Esophagus (tissue), 2 donors: ENCODE measurements at regions not wholly inside any gene's neighbourhood (a gene's known extent, or its start where the extent isn't known, plus 50 kb on each side); places are given as distances from the start of the nearest gene placed in this dataset.

ENCODE experiments used
- H3K27ac ChIP-seq, 2 donors: one replicate each; pipeline ENCODE4 v1.5.1; 2013; ENCODE audit warnings: low read depth in 2 of 2, mild to moderate bottlenecking in 2 of 2, inconsistent platforms in 1 of 2, low read length in 1 of 2, moderate library complexity in 1 of 2
- H3K27me3 ChIP-seq, 2 donors: one replicate each; pipeline ENCODE4 v1.6.1; 2013; ENCODE audit warnings: low read length in 2 of 2, control low read depth in 1 of 2, mild to moderate bottlenecking in 1 of 2; ENCODE audit not compliant: insufficient read depth in 2 of 2, control insufficient read depth in 1 of 2
- H3K36me3 ChIP-seq, 2 donors: one replicate each; pipeline ENCODE4 v1.6.1; 2013; ENCODE audit warnings: low read length in 1 of 2; ENCODE audit not compliant: control insufficient read depth in 2 of 2, insufficient read depth in 2 of 2
- H3K4me1 ChIP-seq, 2 donors: one replicate each; pipeline ENCODE4 v1.6.1; 2013; ENCODE audit warnings: low read length in 1 of 2; ENCODE audit not compliant: control insufficient read depth in 2 of 2, insufficient read depth in 2 of 2
- H3K4me3 ChIP-seq, 2 donors: one replicate each; pipeline ENCODE4 v1.5.1; 2013; ENCODE audit warnings: low read length in 2 of 2, mild to moderate bottlenecking in 2 of 2, low read depth in 1 of 2, moderate library complexity in 1 of 2
- H3K9me3 ChIP-seq, 2 donors: one replicate each; pipeline ENCODE4 v1.6.1; 2013; ENCODE audit warnings: mild to moderate bottlenecking in 2 of 2, low read depth in 1 of 2, low read length in 1 of 2, moderate library complexity in 1 of 2; ENCODE audit not compliant: control insufficient read depth in 2 of 2, insufficient read depth in 1 of 2
- WGBS, 2 donors: extraction: QIAGEN DNeasy Blood & Tissue Kit; methylation state at CpG; one replicate each; pipeline ENCODE4 v1.1.7; 2013; 5-methylcytosine and 5-hydroxymethylcytosine counted together
- donor health status: healthy with polysubstance abuse.
- donor health status: Bipolar disorder and iron deficiency.

GRCh38 chr6:105482921-105483320 lies 80.0 kb upstream of the PREP start:
- WGBS, 2 donors: 70 to 82% methylated on average over 3 of the region's 3 CpGs
- no peaks in the 10 kb centered on the region for H3K9me3 ChIP-seq
- peaks cover 0 to 2% of the 10 kb centered on the region in 2 donors for H3K4me1 ChIP-seq
- no peaks in the 10 kb centered on the region for H3K36me3 ChIP-seq
- H3K4me3 ChIP-seq: no peak overlapping the region
- H3K27me3 ChIP-seq: no peaks in the 10 kb centered on the region
- no peak overlapping the region for H3K27ac ChIP-seq

- no peaks in the 10 kb centered on the region for H3K9me3 ChIP-seq
- H3K36me3 ChIP-seq: no peaks in the 10 kb centered on the region
- H3K27ac ChIP-seq: no peak overlapping the region
- peaks cover 0 to 2% of the 10 kb centered on the region in 2 donors for H3K4me1 ChIP-seq
- H3K27me3 ChIP-seq: no peaks in the 10 kb centered on the region
- H3K4me3 ChIP-seq: no peak overlapping the region
- 47 to 55% methylated on average over 2 of the region's 2 CpGs for WGBS, 2 donors
These were observed 79.5 kb upstream of the PREP start for GRCh38 chr6:105482227-105482844.

- no peaks in the 10 kb centered on the region for H3K9me3 ChIP-seq
- no peaks in the 10 kb centered on the region for H3K27me3 ChIP-seq
- no peak overlapping the region for H3K4me3 ChIP-seq
- no peaks in the 10 kb centered on the region for H3K36me3 ChIP-seq
- H3K27ac ChIP-seq: no peak overlapping the region
- no peaks in the 10 kb centered on the region for H3K4me1 ChIP-seq
These were observed 74.1 kb upstream of the PREP start for GRCh38 chr6:105476978-105477377.

- Histone ChIP-seq H3K4me1 (no peaks in the 10 kb centered on the region), H3K27ac (no peak overlapping the region), H3K36me3 (no peaks in the 10 kb centered on the region), H3K4me3 (no peak overlapping the region), H3K27me3 (no peaks in the 10 kb centered on the region), H3K9me3 (no peaks in the 10 kb centered on the region)
- WGBS, 2 donors: 36 to 44% methylated on average over 5 of the region's 5 CpGs
These were observed 71.4 kb upstream of the PREP start for GRCh38 chr6:105474234-105474633.

GRCh38 chr6:105469946-105470345 lies 67.1 kb upstream of the PREP start:
- H3K36me3 ChIP-seq: no peaks in the 10 kb centered on the region
- 51 to 61% methylated on average over 2 of the region's 2 CpGs for WGBS, 2 donors
- no peaks in the 10 kb centered on the region for H3K9me3 ChIP-seq
- H3K27me3 ChIP-seq: no peaks in the 10 kb centered on the region
- H3K4me1 ChIP-seq: no peaks in the 10 kb centered on the region
- H3K4me3 ChIP-seq: no peak overlapping the region
- no peak overlapping the region for H3K27ac ChIP-seq

GRCh38 chr6:105468850-105469249 lies 66.0 kb upstream of the PREP start:
- WGBS, 2 donors: 79 to 87% methylated on average over 4 of the region's 4 CpGs

GRCh38 chr6:105460860-105461259 lies 58.0 kb upstream of the PREP start:
- 98% methylated on average over 4 of the region's 4 CpGs for WGBS, 2 donors
- no peak overlapping the region for H3K4me3 ChIP-seq
- no peaks in the 10 kb centered on the region for H3K36me3 ChIP-seq

More at GRCh38 chr6:105468850-105469249, 66.0 kb upstream of the PREP start:
- no peaks in the 10 kb centered on the region for H3K36me3 ChIP-seq
- no peak overlapping the region for H3K4me3 ChIP-seq
- no peaks in the 10 kb centered on the region for H3K27me3 ChIP-seq
- H3K9me3 ChIP-seq: no peaks in the 10 kb centered on the region
- no peaks in the 10 kb centered on the region for H3K4me1 ChIP-seq
- no peak overlapping the region for H3K27ac ChIP-seq

GRCh38 chr6:105459864-105460263 lies 57.0 kb upstream of the PREP start:
- H3K4me1 ChIP-seq: no peaks in the 10 kb centered on the region
- 74 to 100% methylated on average over 1 of the region's 1 CpG for WGBS, 2 donors
- no peak overlapping the region for H3K27ac ChIP-seq
- no peak overlapping the region for H3K4me3 ChIP-seq
- H3K9me3 ChIP-seq: peaks cover 0 to 4% of the 10 kb centered on the region in 2 donors
- no peaks in the 10 kb centered on the region for H3K27me3 ChIP-seq
- H3K36me3 ChIP-seq: no peaks in the 10 kb centered on the region

More at GRCh38 chr6:105460860-105461259, 58.0 kb upstream of the PREP start:
- Histone ChIP-seq H3K27me3 (no peaks in the 10 kb centered on the region), H3K4me1 (no peaks in the 10 kb centered on the region), H3K27ac (no peak overlapping the region), H3K9me3 (peaks cover 0 to 4% of the 10 kb centered on the region in 2 donors)

GRCh38 chr6:105459049-105459448 lies 56.2 kb upstream of the PREP start:
- Histone ChIP-seq H3K9me3 (peaks cover 0 to 4% of the 10 kb centered on the region in 2 donors), H3K4me1 (no peaks in the 10 kb centered on the region), H3K36me3 (no peaks in the 10 kb centered on the region), H3K4me3 (peak overlapping the region in 1 of 2 donors; percentile 15), H3K27me3 (no peaks in the 10 kb centered on the region), H3K27ac (peak overlapping the region in 1 of 2 donors; percentile 22)
- 48 to 69% methylated on average over 9 of the region's 9 CpGs for WGBS, 2 donors

GRCh38 chr6:105458551-105458950 lies 55.7 kb upstream of the PREP start:
- peaks cover 0 to 4% of the 10 kb centered on the region in 2 donors for H3K9me3 ChIP-seq
- H3K27ac ChIP-seq: no peak overlapping the region
- H3K36me3 ChIP-seq: no peaks in the 10 kb centered on the region
- WGBS, 2 donors: 86 to 90% methylated on average over 1 of the region's 1 CpG
- H3K27me3 ChIP-seq: no peaks in the 10 kb centered on the region
- H3K4me3 ChIP-seq: peak overlapping the region in 1 of 2 donors; percentile 15
- no peaks in the 10 kb centered on the region for H3K4me1 ChIP-seq
